ENCODE measurements at regions not wholly inside any gene's neighbourhood (a gene's known extent, or its start where the extent isn't known, plus 50 kb on each side); places are given as distances from the start of the nearest gene placed in this dataset.
"Not testable (repeated sequence)": the region's sequence is repeated elsewhere in the genome, so short reads cannot be mapped to it uniquely, and the experiment has no call there.

GRCh38 chr5:50898966-50899365, 232.5 kb downstream of the PARP8 start:
- no peak for DNase-seq

DNA sequence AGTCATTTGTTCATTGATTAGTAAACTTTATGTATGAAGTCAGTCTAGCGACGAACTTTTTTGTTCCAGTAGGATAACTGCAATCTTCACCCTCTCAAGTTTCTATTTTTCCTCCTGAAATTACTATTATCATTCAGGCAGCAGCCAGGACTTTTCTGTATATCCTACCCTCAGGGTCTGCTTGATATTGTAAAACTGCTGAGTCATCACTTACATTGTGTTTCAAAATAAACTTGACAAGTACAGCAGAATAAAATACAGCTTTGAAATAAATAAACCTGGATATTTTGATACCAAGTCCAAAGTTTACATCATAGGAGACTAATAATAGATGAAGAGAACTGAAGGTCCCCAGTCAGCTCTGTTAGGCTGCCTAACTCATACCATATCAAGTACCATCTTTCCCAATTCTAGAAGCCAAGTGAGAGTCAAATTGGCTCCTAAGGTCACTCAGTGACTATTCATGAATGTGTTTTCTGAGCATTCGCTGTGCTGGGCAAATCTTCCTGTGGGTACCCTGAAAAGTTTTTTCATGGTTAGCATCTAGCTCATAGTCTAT, 234.6 kb downstream of the PARP8 start:
- no peak for DNase-seq

- no peak for DNase-seq
Measured at GRCh38 chr5:50903651-50904050, 237.2 kb downstream of the PARP8 start.

DNA sequence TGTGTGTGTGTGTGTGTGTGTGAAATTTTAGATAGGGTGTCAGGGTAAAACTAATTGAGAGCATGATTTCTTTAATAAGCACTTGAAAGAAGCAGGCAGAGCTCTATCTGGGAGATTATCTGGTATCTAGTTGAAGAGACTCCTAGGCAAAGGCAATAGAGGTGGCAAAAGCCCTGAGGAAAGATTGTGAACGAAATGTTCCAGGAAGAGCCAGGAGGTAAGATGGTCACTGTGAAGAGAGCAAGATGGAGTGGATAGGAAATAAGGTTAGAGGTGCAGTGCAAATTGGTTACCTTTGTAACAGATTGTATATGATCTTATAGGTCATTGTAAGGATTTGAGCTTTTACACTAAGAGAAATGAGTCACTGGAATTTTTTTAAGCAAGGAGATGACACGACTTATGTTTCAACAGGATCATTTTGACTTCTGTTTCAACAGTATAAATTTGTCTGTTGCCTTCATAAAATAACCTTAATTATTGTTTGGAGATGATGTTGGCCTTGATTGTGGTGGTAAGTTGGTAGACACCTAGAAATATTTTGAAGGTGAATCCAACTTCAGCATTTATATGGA, 239.6 kb downstream of the PARP8 start:
- DNase-seq, result no peak

- not testable (repeated sequence) for DNase-seq
Measured at GRCh38 chr5:50920160-50920559, 253.7 kb downstream of the PARP8 start.

DNA sequence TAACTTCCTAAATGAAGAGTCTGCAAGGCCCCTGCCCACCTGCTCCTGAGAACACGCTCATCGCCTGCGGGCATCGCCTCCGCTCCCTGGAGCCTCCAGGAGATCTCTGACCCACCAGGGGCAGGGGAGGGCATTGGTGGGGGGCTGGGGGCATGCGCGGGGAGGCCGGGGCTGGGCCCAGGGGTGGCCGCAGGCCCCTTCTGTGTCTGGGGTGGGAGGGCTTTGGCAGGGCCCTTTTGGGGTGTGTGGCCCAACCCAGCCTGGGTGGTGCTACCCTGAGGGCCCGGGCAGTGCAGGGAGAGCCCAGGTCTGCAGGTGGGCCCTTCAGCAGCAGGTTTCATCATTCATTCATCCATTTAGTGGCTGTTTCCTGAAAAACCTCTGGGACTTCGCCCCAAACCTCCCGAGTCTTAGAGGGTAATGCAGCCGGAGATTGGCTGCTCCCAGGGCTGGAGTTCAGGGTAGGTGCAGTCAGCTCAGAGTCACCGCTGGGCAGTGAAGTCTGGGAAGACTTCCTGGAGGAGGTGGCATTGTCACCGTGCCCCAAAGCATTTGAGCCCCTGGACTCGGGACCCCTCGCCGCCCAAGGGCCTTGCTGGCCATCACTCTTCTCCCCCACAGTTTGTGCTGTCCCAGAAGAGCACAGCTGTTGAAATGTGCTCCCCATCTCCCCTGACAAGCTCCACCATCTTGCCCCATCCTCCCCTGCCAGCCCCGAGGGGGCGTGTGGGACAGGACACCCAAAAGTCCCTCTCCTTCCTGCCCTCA, 255.1 kb downstream of the PARP8 start:
- no peak for DNase-seq

GRCh38 chr5:50922134-50922941, 255.9 kb downstream of the PARP8 start:
- not testable (repeated sequence) for DNase-seq

DNA sequence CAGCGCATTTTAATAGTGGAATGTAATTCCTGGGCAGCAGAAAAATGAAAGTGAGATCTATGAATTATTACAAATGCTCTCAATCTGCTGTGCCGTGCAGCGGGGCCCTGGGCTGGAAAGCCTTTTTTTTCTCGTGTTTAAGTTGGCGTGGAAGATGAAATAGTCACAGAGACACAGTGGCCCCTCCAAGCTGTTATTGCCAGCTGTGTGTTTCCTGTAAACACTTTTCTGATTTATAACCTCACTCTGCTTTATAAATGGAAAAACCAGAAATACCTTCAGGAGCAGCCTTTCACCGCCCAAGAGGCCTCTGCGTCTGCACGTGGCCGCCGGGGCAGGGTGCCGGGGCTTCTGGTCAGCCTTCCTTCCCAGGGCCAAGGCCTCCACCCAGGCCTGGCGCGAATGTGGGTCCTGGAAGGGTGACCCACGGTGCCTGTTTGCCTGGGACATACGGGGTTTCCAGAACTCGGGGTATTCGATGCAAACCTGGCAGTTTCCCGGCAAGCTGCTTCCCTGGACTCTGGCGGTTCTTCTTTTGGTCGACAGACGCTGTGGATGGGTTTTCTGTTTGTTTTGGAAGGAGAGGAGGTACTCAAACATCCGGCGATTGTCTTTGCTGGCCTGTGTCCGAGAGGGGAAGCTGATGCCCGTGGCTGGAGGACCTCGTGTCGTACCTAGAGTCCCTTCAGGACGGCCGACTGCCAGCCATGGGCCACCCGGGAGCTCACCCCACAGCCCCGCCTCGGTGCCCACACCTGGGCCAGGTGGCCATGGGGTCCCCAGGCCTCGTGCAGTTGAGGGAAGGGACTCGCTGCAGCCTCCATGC, 256.7 kb downstream of the PARP8 start:
- no peak for DNase-seq

GRCh38 chr5:50923768-50924494, 257.5 kb downstream of the PARP8 start:
- DNase-seq, result no peak

GRCh38 chr5:50927953-50928352, 261.5 kb downstream of the PARP8 start:
- no peak for DNase-seq

- no peak for DNase-seq
Measured at GRCh38 chr5:50929174-50929573, 262.7 kb downstream of the PARP8 start.

DNA sequence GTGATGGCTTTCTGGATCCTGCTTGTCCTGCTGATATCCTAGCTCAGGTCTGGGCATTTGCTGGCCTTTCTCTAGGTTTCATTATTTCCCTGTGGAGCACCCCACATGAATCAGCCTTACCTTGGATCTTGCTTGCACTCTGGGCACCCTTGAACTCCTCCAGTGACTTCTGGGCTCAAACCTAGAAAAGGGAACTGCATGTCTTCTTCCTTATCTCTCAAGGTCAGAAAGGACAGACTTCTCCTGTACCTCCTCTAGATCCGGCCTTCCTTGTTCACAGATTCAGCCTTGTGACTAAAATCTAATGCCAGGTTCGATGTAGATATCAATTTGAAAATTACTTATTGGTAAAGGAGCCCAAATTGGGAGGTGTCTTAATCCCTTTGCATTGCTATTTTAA, 267.9 kb downstream of the PARP8 start:
- no peak for DNase-seq

DNA sequence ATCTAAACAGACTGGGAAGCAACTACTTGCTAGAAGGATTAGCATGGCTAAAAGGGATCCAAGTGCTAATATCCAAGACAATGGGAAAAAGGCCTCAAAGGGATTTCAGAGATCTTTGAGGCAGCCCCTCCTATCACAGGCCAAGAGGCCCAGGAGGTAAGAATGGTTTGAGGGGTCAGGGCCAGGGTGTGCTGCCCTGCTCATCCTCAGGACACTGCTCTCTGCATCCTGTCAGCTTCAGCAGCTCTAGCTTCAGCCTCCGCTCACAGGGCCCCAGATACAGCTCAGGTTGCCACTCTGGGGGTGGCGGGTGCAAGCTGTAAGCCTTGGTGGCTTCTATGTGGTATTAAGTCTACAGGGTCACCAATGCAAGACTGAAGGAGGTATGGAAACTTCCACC, 278.7 kb downstream of the PARP8 start:
- no peak for DNase-seq

DNA sequence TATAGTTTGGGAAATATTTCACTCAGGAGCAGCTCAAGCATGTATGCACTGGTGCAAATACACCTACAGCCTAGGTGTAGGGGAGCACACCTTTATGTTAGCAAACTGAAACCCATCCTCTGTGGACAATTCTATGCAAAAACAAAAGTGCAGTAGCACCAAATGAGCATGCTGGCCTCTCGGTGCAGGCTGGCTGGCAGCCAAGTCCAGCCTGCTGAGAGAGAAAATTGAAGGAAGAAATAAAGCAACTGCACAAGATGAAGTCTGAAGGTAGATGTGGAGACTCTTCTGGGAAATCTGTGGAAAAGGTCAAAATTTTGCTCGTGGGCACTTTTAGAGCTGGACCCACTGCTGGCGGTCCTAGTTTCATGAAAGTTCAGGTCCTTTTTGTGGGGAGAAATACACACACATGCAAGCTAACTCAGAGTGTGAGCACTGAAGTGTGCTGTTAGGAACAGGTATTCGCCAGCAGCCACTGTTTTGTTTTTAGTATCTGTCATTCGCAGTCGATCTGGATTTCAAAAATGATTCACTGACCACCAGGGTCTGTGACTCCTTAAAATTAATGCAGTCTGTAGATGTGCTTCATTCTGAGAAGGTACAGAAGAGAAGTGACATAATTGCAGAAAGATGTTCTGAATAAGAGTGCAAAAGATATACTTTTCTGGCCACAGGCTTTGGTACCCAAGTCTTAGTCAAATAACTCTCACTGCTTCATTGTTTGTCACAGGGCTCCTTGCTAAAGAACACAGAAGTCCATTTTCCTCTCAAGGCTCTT, 281.7 kb downstream of the PARP8 start:
- no peak for DNase-seq

DNA sequence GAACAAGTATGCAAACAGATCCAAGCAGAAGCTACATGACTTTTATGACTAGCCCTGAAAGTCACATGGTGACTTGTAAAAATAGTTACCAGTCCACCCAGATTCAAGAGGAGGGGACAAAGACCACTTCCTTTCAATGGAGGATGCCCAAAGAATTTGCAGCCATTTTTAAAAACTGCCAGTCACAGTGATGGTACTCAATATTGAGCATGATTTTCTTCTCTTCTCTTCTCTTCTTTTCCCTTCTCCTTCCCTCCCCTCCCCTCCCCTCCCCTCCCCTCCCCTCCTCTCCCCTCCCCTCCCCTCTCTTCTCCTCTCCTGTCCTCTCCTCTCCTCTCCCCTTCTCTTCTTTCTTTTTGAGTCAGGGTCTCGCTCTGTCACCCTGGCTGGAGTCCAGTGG, 286.9 kb downstream of the PARP8 start:
- no peak for DNase-seq

DNA sequence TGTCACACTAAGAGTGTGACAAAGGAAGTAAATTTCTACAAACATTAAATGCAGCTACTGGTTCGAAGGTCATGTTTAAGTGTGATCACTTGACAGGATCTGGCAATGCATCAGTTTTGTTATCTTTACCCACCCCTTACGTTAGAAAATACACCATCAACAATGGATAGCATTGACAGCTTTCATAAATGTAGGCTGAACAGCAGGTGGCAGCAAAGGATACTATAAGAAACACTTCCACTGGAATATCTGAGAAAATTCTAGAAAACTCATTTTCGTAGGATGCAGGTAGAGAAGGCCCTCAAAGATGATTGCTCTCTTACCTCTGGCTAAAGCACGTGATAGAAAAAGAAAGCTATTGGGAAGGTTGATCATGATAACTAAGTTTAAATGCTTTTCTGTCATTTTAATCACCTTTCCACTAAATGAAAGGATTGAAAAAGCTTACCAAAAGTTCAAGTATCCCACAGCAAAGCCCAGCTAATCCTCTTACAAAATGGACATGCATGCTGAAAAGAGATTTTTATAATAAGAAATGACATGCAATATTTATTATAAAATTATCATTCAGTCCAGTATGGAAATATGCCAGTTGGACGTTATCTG, 292.5 kb downstream of the PARP8 start:
- peak; percentile 13 to 20 for DNase-seq

- DNase-seq, result no peak
Measured at GRCh38 chr5:50962934-50963872, 296.8 kb downstream of the PARP8 start.

DNA sequence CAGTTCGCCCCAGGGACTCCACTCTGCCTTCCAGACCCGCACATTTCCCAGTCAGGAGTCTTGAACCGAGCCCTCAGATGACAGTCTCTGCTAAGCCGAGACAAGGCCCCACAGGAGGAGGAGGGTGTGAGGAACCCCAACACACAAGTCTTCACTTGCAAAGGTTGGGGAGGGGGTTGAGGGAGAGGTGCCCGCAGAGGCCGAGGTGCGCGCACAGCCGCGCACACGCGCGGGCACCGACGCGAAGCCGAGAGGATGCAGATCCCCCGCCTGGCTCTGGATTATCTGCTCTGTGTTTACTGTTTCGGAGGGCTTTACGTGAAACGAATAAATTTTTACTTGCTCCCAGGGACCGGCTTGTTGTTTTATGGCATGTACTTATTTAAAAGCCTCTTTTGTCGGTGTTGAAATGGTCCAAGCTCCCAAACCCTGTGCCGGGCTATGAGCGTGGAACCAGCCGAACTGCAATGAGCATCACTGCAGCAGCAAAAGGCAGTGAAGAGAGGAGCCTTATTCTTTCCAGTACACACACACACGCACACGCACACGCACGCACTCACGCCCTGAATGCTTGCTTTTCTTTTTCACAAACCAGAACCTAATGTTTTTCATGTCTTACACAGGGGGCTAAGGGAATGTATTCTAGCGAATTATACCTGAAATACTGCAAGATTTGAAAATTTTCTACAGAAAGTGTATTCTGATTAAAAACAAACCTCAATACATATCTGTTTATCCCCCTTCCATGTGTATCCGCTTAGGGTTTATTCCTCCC, 297.7 kb downstream of the PARP8 start:
- DNase-seq, result no peak

Data from NCI-H1930 (cell line).